ENCODE measurements at regions not wholly inside any gene's neighbourhood (a gene's known extent, or its start where the extent isn't known, plus 50 kb on each side); places are given as distances from the start of the nearest gene placed in this dataset.

GRCh38 chr3:54008744-54009143 lies 113.6 kb upstream of the CACNA2D3 start:
- no peak for DNase-seq (ENCODE audit: low read depth, low spot score)
- no peak for TF ChIP-seq FOXP2 (optimal IDR thresholded peaks at IDR 0.05; ENCODE audit: control extremely low read depth, extremely low read length, insufficient read depth)
- no peak for TF ChIP-seq POLR2AphosphoS5 (IDR thresholded peaks at IDR 0.05; ENCODE audit: borderline replicate concordance, low read depth, low read length)
- TF ChIP-seq EZH2 (IDR thresholded peaks at IDR 0.05) = no peak
- H3K4me3 ChIP-seq = no peak overlapping the region
- H3K27ac ChIP-seq = no peak overlapping the region
- no peaks in the 10 kb centered on the region for H3K9me3 ChIP-seq (ENCODE audit: low read depth, low read length)
- no peaks in the 10 kb centered on the region for H3K36me3 ChIP-seq (ENCODE audit: insufficient read depth, low read length)
- H3K9ac ChIP-seq (ENCODE audit: insufficient read length) = no peak overlapping the region

DNA sequence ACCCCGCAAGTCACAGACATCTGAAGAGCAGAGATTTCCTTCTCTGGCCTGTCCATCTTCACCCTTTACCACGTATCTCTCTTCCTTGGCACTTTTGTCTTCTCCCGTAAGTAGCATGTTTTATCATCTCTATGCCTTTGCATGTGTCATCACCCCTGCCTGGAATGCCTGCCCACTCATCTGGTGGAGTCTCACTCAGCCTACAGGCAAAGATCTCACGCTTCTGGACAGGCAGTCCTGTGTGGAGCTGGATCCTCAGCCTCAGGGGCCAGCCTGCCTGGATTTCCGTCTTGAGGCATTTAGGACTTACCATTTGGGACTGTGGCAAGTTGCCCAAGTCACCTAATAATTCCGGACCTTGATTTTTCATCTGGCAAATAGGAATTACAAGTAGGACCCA lies 114.3 kb upstream of the CACNA2D3 start:
- no peaks in the 10 kb centered on the region for H3K9me3 ChIP-seq (ENCODE audit: low read depth, low read length)
- H3K9ac ChIP-seq (ENCODE audit: insufficient read length) = no peak overlapping the region
- no peak overlapping the region for H3K27ac ChIP-seq
- TF ChIP-seq EZH2 (IDR thresholded peaks at IDR 0.05) = no peak
- TF ChIP-seq POLR2AphosphoS5 (IDR thresholded peaks at IDR 0.05; ENCODE audit: borderline replicate concordance, low read depth, low read length) = no peak
- no peak for TF ChIP-seq FOXP2 (optimal IDR thresholded peaks at IDR 0.05; ENCODE audit: control extremely low read depth, extremely low read length, insufficient read depth)
- no peak for DNase-seq (ENCODE audit: low read depth, low spot score)
- H3K4me3 ChIP-seq = no peak overlapping the region
- H3K36me3 ChIP-seq (ENCODE audit: insufficient read depth, low read length) = no peaks in the 10 kb centered on the region

DNA sequence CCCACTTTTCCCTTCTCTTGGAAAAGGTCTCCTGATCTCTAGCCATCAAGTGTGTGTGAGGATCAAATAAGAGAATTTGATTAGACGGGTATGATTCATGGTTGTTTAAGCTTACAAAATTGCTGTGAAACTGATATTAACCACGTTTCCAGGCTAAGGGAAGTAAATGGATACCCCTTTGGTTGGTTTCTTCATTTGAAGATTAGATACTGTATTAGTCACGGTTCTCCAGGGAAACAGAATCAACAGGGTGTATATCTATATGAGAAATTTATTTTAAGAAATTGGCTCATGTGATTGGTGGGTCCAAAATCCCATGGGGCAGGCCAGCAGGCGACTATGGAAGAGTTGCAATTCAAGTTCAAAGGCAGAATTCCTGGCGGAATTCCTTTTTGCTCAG lies 112.7 kb upstream of the SELENOK start:
- Histone ChIP-seq H3K9me3 (ENCODE audit: low read depth, low read length) (no peaks in the 10 kb centered on the region), H3K36me3 (ENCODE audit: insufficient read depth, low read length) (no peaks in the 10 kb centered on the region), H3K4me3 (no peak overlapping the region), H3K9ac (ENCODE audit: insufficient read length) (no peak overlapping the region), H3K27ac (no peak overlapping the region)
- DNase-seq (ENCODE audit: low read depth, low spot score) = no peak
- TF ChIP-seq EZH2 (IDR thresholded peaks at IDR 0.05) (no peak), POLR2AphosphoS5 (IDR thresholded peaks at IDR 0.05; ENCODE audit: borderline replicate concordance, low read depth, low read length) (no peak), FOXP2 (optimal IDR thresholded peaks at IDR 0.05; ENCODE audit: control extremely low read depth, extremely low read length, insufficient read depth) (no peak)

DNA sequence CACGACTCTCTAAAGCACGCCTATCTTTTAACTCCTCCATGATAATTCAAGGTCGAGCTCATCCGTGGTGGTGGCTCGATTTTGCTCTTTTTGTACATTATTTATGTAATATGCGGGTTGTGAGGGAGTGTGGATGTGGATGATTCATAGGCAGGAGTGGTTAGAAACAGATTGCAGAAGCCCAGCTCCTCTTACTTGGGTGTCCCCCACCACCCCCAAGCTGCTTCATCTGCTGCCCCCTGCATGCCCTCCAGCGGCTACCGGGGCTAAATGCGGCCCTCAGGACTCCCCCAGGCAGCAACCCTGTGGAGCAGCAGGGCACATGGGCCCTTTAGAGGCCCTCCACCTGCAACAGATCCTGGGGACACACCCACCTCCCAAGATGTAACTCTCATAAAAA lies 111.5 kb upstream of the SELENOK start:
- H3K36me3 ChIP-seq (ENCODE audit: insufficient read depth, low read length) = no peaks in the 10 kb centered on the region
- no peak overlapping the region for H3K4me3 ChIP-seq
- H3K9me3 ChIP-seq (ENCODE audit: low read depth, low read length) = no peaks in the 10 kb centered on the region
- H3K9ac ChIP-seq (ENCODE audit: insufficient read length) = no peak overlapping the region
- DNase-seq (ENCODE audit: low read depth, low spot score) = no peak
- TF ChIP-seq POLR2AphosphoS5 (IDR thresholded peaks at IDR 0.05; ENCODE audit: borderline replicate concordance, low read depth, low read length) (no peak), EZH2 (IDR thresholded peaks at IDR 0.05) (no peak), FOXP2 (optimal IDR thresholded peaks at IDR 0.05; ENCODE audit: control extremely low read depth, extremely low read length, insufficient read depth) (no peak)
- no peak overlapping the region for H3K27ac ChIP-seq

DNA sequence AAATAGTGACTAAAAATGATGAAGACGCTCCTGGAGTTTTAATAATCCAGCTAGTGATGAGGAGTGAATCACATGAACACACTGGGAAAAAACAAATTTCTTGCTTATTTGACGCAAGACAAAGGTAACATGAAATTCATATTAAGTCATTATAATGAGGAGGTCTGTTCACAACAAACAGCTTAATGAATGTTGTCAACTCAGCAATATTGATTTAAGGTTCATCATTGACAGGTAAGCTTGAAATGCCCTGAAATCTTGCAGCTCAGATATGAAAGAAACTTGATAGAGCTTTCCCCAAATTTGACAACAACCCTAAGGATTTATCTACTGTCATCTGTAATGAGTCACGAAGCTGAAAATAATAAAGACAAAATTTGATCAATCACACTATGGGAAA lies 108.1 kb upstream of the SELENOK start:
- Histone ChIP-seq H3K9me3 (ENCODE audit: low read depth, low read length) (no peaks in the 10 kb centered on the region), H3K27ac (no peak overlapping the region), H3K9ac (ENCODE audit: insufficient read length) (no peak overlapping the region), H3K4me3 (no peak overlapping the region), H3K36me3 (ENCODE audit: insufficient read depth, low read length) (no peaks in the 10 kb centered on the region)
- TF ChIP-seq FOXP2 (optimal IDR thresholded peaks at IDR 0.05; ENCODE audit: control extremely low read depth, extremely low read length, insufficient read depth) (no peak), EZH2 (IDR thresholded peaks at IDR 0.05) (no peak), POLR2AphosphoS5 (IDR thresholded peaks at IDR 0.05; ENCODE audit: borderline replicate concordance, low read depth, low read length) (no peak)
- no peak for DNase-seq (ENCODE audit: low read depth, low spot score)

GRCh38 chr3:53998980-53999379 lies 107.3 kb upstream of the SELENOK start:
- H3K27ac ChIP-seq = no peak overlapping the region
- H3K9ac ChIP-seq (ENCODE audit: insufficient read length) = no peak overlapping the region
- no peak for DNase-seq (ENCODE audit: low read depth, low spot score)
- no peaks in the 10 kb centered on the region for H3K36me3 ChIP-seq (ENCODE audit: insufficient read depth, low read length)
- TF ChIP-seq EZH2 (IDR thresholded peaks at IDR 0.05) (no peak), POLR2AphosphoS5 (IDR thresholded peaks at IDR 0.05; ENCODE audit: borderline replicate concordance, low read depth, low read length) (no peak), FOXP2 (optimal IDR thresholded peaks at IDR 0.05; ENCODE audit: control extremely low read depth, extremely low read length, insufficient read depth) (no peak)
- H3K4me3 ChIP-seq = no peak overlapping the region
- no peaks in the 10 kb centered on the region for H3K9me3 ChIP-seq (ENCODE audit: low read depth, low read length)

GRCh38 chr3:53997476-53997875 lies 105.8 kb upstream of the SELENOK start:
- Histone ChIP-seq H3K36me3 (ENCODE audit: insufficient read depth, low read length) (no peaks in the 10 kb centered on the region), H3K4me3 (no peak overlapping the region), H3K9ac (ENCODE audit: insufficient read length) (no peak overlapping the region), H3K27ac (no peak overlapping the region), H3K9me3 (ENCODE audit: low read depth, low read length) (no peaks in the 10 kb centered on the region)
- no peak for DNase-seq (ENCODE audit: low read depth, low spot score)
- TF ChIP-seq FOXP2 (optimal IDR thresholded peaks at IDR 0.05; ENCODE audit: control extremely low read depth, extremely low read length, insufficient read depth) (no peak), POLR2AphosphoS5 (IDR thresholded peaks at IDR 0.05; ENCODE audit: borderline replicate concordance, low read depth, low read length) (no peak), EZH2 (IDR thresholded peaks at IDR 0.05) (no peak)

DNA sequence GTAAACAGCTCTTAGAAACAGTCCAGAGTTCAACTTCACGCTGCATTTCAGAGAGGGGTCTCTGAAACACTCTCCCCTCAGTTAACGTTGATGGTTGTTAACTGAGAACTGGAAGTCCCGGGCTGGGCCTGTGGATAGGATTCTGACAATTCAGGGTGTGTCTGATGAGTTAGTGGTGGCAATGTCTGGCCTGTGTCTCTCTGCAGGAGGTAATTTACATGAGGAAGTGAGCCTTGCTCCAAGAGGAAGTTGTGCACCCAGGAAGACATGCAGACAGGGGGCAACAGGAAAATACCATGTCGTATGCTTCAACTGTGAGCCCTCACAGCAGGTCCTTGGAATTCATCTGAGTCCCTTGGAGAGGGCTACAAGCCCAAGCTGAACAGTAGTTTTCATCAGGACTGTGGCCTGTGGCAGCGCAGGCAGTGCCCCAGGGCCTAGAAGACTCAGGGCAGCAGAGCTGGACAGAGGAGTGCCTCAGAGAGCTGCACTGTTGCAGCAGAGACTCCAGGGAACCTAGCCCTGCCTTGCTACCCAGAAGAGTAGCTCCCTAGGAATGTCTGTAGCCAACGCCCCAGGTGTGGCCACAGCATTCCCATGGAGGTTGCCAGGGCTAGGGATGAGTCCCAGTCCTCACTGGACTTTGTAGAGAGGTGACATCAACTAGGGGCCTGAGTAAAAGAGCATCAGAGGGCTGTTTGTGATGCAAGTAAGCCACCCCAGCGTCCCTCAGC lies 104.6 kb upstream of the SELENOK start:
- no peak for TF ChIP-seq EZH2 (IDR thresholded peaks at IDR 0.05)
- TF ChIP-seq POLR2AphosphoS5 (IDR thresholded peaks at IDR 0.05; ENCODE audit: borderline replicate concordance, low read depth, low read length) = no peak
- no peak for TF ChIP-seq FOXP2 (optimal IDR thresholded peaks at IDR 0.05; ENCODE audit: control extremely low read depth, extremely low read length, insufficient read depth)
- no peak overlapping the region for H3K9ac ChIP-seq (ENCODE audit: insufficient read length)
- H3K27ac ChIP-seq = no peak overlapping the region
- no peaks in the 10 kb centered on the region for H3K9me3 ChIP-seq (ENCODE audit: low read depth, low read length)
- no peaks in the 10 kb centered on the region for H3K36me3 ChIP-seq (ENCODE audit: insufficient read depth, low read length)
- no peak overlapping the region for H3K4me3 ChIP-seq
- DNase-seq (ENCODE audit: low read depth, low spot score) = no peak
